ENCODE measurements at regions not wholly inside any gene's neighbourhood (a gene's known extent, or its start where the extent isn't known, plus 50 kb on each side); places are given as distances from the start of the nearest gene placed in this dataset.

GRCh38 chr21:14677013-14677412 is 130.9 kb upstream of the SAMSN1 start:
- H3K4me1 ChIP-seq (ENCODE audit: control insufficient read depth, insufficient read depth, low read length) = no peaks in the 10 kb centered on the region
- H3K36me3 ChIP-seq (ENCODE audit: control insufficient read depth in 2 of 2, insufficient read depth in 1 of 2, low read length in 2 of 2) = no peaks in the 10 kb centered on the region
- TF ChIP-seq ZBTB11 (tag by site-specific recombination; conservative IDR thresholded peaks at IDR 0.05; ENCODE audit: low read depth) (no peak), ZNF214 (tag by site-specific recombination; IDR thresholded peaks at IDR 0.05; ENCODE audit: borderline replicate concordance) (no peak), ZNF169 (tag by site-specific recombination; IDR thresholded peaks at IDR 0.05) (no peak), ZNF776 (tag by site-specific recombination; IDR thresholded peaks at IDR 0.05; ENCODE audit: borderline replicate concordance) (no peak), HIC1 (tag by site-specific recombination; IDR thresholded peaks at IDR 0.05) (no peak), ZNF544 (tag by site-specific recombination; IDR thresholded peaks at IDR 0.05) (no peak), ZNF704 (tag by site-specific recombination; IDR thresholded peaks at IDR 0.05) (no peak), ZFP3 (tag by site-specific recombination; IDR thresholded peaks at IDR 0.05; ENCODE audit: low read depth) (no peak), ZBTB17 (tag by site-specific recombination; IDR thresholded peaks at IDR 0.05) (no peak)
- H3K27ac ChIP-seq (ENCODE audit: extremely low read depth, low read depth, low read length) = no peak overlapping the region
- no peaks in the 10 kb centered on the region for H3K9me3 ChIP-seq (ENCODE audit: control insufficient read depth, insufficient read depth, low read depth, low read length)
- ChIA-PET POLR2A (no interaction called here), CTCF (interaction anchor here (0.6 kb wide), 1 partner anchor 15 kb away, joined by 6 read pairs; no protein-coding TSS in a partner anchor)
- no peak overlapping the region for H3K4me3 ChIP-seq (ENCODE audit: low read depth, low read length)

- Histone ChIP-seq H3K36me3 (ENCODE audit: control insufficient read depth in 2 of 2, insufficient read depth in 1 of 2, low read length in 2 of 2) (no peaks in the 10 kb centered on the region), H3K9me3 (ENCODE audit: control insufficient read depth, insufficient read depth, low read depth, low read length) (no peaks in the 10 kb centered on the region), H3K4me3 (ENCODE audit: low read depth, low read length) (no peak overlapping the region), H3K4me1 (ENCODE audit: control insufficient read depth, insufficient read depth, low read length) (no peaks in the 10 kb centered on the region), H3K27ac (ENCODE audit: extremely low read depth, low read depth, low read length) (no peak overlapping the region)
- no peak for TF ChIP-seq ZNF221 (tag by site-specific recombination; IDR thresholded peaks at IDR 0.05; ENCODE audit: borderline replicate concordance)
- no peak for TF ChIP-seq ZNF169 (tag by site-specific recombination; IDR thresholded peaks at IDR 0.05)
- TF ChIP-seq ZNF768 (tag by site-specific recombination; IDR thresholded peaks at IDR 0.05) = no peak
- TF ChIP-seq ZSCAN23 (tag by site-specific recombination; IDR thresholded peaks at IDR 0.05) = no peak
- no peak for TF ChIP-seq REST (tag by site-specific recombination; IDR thresholded peaks at IDR 0.05)
- TF ChIP-seq ZNF138 (tag by site-specific recombination; IDR thresholded peaks at IDR 0.05; ENCODE audit: borderline replicate concordance) = no peak
- no peak for TF ChIP-seq PBX3 (CRISPR knock-in tag; IDR thresholded peaks at IDR 0.05)
- TF ChIP-seq MEIS1 (CRISPR knock-in tag; IDR thresholded peaks at IDR 0.05; ENCODE audit: borderline replicate concordance) = no peak
- TF ChIP-seq ZNF558 (tag by site-specific recombination; IDR thresholded peaks at IDR 0.05) = no peak
- no peak for TF ChIP-seq HOXA7 (CRISPR knock-in tag; IDR thresholded peaks at IDR 0.05; ENCODE audit: borderline replicate concordance)
- POLR2A ChIA-PET = no interaction called here
- CTCF ChIA-PET = no interaction called here
Observed at GRCh38 chr21:14675774-14676530, 129.8 kb upstream of the SAMSN1 start.
